ENCODE measurements at regions not wholly inside any gene's neighbourhood (a gene's known extent, or its start where the extent isn't known, plus 50 kb on each side); places are given as distances from the start of the nearest gene placed in this dataset.
"Not testable (repeated sequence)": the region's sequence is repeated elsewhere in the genome, so short reads cannot be mapped to it uniquely, and the experiment has no call there.

- not testable (repeated sequence) for TF ChIP-seq CTCF, POLR2A (IDR thresholded peaks at IDR 0.05)
Measured at GRCh38 chr2:89764571-89765360, 1073.3 kb downstream of the RPIA start.

All from adrenal gland (tissue), 5 donors.